ENCODE measurements at regions not wholly inside any gene's neighbourhood (a gene's known extent, or its start where the extent isn't known, plus 50 kb on each side); places are given as distances from the start of the nearest gene placed in this dataset.

DNA sequence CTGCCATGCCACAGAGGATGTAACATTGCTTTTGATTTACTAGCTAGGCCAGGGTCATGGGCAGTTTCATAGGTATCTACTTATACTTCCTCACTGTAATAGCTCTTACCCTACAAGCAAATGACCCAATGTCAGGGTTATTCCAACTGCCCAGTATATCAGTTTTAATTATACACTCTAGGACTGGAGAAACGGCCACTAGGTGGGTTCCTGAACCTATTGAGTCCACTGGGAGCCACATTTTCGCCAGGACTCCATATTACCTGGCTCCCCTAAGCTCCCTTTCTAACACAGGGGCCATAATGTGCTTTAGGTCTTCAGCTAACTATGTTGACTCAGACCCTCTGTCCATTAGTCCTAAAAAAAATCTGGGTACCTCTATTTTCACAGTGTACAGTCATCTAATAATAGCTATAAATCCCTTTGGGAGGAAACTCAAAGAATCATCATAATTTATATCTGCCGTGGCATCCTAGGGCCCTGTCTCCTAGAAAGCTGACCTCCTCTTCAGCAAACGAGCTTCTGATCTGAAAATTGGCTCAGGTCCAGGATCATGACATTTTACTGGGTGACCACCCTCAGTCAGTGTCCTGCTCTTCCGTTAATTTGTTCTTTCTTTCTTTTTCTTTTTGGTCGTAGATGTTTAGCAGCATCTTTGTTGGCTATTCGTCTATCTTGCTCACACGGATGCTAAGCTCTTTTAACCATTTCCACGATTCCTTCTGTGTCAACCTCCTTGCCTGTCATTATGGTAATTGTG lies 244.3 kb downstream of the FAM76B start:
- Mint-ChIP-seq H3K4me3 (no peak overlapping the region), H3K27ac (no peak overlapping the region), H3K9me3 (no peaks in the 10 kb centered on the region), H3K27me3 (no peaks in the 10 kb centered on the region), H3K4me1 (peaks cover 4% of the 10 kb centered on the region), H3K36me3 (no peaks in the 10 kb centered on the region)
- no peak for ATAC-seq

DNA sequence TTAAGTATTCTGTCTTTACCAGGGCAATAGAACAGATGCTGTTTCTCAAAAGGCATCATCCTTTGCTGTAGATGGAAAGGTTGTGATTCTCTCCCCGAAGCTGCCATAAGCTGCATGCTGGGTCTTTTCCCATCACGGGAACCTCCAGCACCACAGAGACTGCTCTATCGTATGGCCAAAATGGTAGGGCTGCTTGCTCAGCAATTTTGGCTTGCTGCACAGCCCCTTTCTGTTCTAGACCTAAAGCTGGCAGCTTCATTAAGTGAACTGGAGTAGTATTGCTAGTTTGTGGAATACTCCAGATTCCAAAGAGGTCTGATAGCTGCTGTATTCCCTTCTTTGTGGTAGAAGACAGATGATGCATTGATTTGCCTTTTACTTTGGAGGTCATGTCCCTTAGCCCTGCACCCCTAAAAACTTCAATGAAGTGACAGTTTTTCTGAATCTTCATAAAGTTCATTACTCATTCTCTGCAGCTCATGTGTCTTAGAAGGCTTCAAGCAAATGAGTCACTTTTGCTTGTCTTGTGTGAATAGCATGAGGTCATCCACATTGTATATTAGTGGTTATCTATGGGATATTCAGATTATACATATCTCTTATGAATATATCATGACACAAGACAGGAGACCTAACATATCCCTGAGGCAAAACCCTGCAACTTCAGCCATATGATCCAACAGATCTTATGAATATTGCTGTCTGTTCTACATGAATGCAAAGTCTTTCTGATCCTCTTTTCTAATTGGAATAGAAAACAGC lies 245.3 kb downstream of the FAM76B start:
- H3K27ac Mint-ChIP-seq, result no peak overlapping the region
- H3K9me3 Mint-ChIP-seq, result no peaks in the 10 kb centered on the region
- H3K4me3 Mint-ChIP-seq, result no peak overlapping the region
- H3K36me3 Mint-ChIP-seq, result no peaks in the 10 kb centered on the region
- H3K27me3 Mint-ChIP-seq, result no peaks in the 10 kb centered on the region
- no peak for ATAC-seq
- H3K4me1 Mint-ChIP-seq, result peaks cover 4% of the 10 kb centered on the region

DNA sequence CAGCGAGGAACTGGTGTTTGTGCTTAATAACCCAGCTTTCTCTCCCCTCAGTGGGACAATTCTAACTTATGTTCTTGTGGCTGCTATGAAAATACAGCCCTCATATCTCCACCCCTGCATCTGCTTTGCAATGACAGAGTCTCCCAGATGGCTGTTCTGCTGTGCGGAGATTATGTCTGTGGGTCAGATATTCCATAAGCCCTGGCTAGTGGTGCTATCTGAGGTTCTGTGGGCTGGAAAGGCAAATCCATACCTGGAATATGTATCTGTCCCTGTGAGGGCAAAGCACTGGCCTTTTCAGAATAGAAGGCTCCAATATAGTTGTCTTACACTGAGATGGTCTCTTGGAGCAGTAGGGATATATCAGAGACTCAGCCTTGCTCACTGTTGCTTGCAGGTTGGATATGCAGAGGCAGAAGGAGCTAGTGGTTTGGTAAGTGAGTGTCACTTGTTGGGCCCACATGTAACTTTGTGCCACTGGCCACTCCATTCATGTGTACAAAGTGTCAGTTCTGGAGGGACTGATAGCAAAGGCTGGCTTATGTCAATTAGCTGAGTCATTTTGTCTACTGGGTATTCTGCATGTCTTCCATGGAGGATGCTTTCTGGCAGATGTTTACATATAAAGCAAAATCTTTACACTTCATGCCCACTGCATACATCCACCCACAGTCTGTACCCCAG lies 246.6 kb downstream of the FAM76B start:
- no peak for ATAC-seq
- Mint-ChIP-seq H3K27me3 (no peaks in the 10 kb centered on the region), H3K27ac (no peak overlapping the region), H3K36me3 (no peaks in the 10 kb centered on the region), H3K4me3 (no peak overlapping the region), H3K4me1 (peaks cover 4% of the 10 kb centered on the region), H3K9me3 (no peaks in the 10 kb centered on the region)

DNA sequence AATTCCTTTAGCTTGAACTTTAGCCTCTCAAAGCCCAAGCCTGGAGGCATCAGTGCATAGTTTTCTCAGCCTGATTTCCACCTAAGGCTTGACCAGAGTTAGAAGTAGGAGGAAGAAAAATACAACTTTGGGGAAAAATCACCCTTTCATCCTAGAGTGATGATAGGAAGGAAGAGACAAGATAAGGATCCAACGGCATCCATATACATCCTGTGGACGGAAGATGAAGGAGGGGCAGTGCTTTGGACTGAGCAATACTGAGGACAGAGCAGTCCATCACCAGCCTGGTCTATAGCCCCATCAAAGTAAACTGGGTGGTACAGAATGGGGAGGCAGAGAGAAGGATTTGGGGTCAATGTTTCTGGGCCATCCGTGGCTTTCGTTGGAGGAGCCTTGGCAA lies 247.9 kb downstream of the FAM76B start:
- no peak overlapping the region for H3K4me3 Mint-ChIP-seq
- peaks cover 4% of the 10 kb centered on the region for H3K4me1 Mint-ChIP-seq
- H3K27me3 Mint-ChIP-seq, result no peaks in the 10 kb centered on the region
- no peaks in the 10 kb centered on the region for H3K9me3 Mint-ChIP-seq
- no peaks in the 10 kb centered on the region for H3K36me3 Mint-ChIP-seq
- no peak overlapping the region for H3K27ac Mint-ChIP-seq
- ATAC-seq, result no peak

DNA sequence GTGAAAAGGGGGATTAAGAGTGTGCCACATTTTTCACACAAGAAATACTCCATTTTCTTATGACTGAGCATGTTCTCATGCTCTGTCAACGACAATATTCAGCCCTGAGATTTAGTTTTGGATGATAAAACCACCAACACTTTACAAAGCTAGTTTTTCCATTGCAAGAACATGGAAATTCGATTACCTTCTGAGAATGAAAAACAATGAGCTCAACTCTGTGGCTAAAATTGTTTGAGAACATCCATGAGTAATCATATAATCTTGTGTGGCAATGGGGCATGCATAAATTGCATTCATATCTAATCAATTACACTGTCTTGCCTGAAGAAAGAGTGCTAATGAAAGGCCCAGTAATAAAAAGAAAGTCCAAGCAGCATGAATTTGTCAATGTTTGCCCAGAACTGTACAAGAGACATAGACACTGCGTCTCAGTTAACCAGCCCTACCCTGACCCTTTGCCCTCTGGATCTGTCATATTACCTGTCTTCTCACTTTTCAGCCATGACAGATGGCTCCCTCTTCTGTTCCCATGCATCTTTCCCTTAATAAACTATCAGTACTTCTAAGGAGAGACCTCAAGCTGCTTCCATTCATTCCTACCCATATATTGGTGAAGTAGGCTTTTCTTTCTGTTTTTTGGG lies 253.4 kb downstream of the FAM76B start:
- Mint-ChIP-seq H3K36me3 (peaks cover 13% of the 10 kb centered on the region), H3K9me3 (peaks cover 12% of the 10 kb centered on the region), H3K4me3 (no peak overlapping the region), H3K27ac (peak overlapping the region; percentile 20), H3K4me1 (no peaks in the 10 kb centered on the region), H3K27me3 (no peaks in the 10 kb centered on the region)
- no peak for ATAC-seq

DNA sequence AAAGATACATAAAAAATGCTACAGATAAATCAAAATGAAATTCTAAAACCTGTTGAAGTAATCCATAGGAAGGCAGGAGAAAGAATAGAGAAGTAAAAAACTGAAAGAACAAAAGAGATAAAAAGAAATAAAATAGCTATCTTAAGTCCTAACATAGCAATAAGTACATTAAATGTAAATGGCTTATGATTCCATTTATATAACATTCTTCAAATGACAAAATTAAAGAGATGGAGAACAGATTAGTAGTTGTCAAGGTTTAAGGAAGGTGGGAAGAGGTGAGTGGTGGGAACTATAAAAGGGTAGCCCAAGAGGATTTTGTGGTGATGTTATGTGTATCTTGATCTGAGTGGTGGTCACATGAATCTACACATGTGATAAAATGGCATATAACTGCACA lies 254.8 kb downstream of the FAM76B start:
- H3K36me3 Mint-ChIP-seq, result peaks cover 13% of the 10 kb centered on the region
- H3K4me1 Mint-ChIP-seq, result no peaks in the 10 kb centered on the region
- no peaks in the 10 kb centered on the region for H3K27me3 Mint-ChIP-seq
- no peak overlapping the region for H3K4me3 Mint-ChIP-seq
- H3K9me3 Mint-ChIP-seq, result peaks cover 12% of the 10 kb centered on the region
- peak overlapping the region; percentile 2 for H3K27ac Mint-ChIP-seq
- no peak for ATAC-seq

DNA sequence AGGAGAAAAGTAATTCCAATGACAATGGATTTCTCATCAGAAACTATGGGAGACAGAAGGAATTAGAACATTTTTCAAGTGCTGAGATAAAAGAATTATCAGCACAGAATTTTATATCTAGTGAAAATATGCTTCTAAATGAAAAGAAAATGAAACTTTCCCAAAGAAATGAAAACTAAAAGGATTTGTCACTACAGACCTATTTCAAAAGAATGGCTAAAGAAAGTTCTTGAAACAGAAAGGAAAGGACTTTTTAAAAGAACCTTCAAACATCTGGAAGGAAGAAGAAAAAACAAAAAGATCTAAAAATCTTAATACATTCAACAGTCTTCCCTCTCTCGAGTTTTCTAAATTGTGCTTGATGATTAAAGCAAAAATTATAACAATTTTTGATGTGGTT lies 255.4 kb downstream of the FAM76B start:
- Mint-ChIP-seq H3K4me3 (no peak overlapping the region), H3K36me3 (peaks cover 13% of the 10 kb centered on the region), H3K9me3 (peaks cover 12% of the 10 kb centered on the region), H3K27me3 (no peaks in the 10 kb centered on the region), H3K27ac (no peak overlapping the region), H3K4me1 (no peaks in the 10 kb centered on the region)
- ATAC-seq, result no peak

DNA sequence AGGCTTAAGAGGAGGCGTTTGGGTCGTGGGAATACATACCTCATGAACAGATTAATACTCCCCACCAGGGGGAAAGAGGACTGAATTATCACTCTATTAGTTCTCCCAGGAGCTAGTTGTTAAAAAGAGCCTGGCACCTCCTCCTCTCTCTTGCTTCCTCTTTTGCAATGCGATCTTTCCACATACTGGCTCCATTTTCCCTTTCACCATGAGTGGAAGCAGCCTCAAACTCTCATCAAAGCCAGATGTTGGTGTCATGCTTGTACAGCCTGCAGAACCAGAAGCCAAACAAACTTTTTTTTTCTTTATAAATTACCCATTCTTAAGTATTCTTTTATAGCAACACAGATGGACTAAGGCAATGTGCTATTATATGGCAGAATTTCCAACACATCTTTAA lies 258.5 kb downstream of the FAM76B start:
- no peaks in the 10 kb centered on the region for H3K4me1 Mint-ChIP-seq
- no peak overlapping the region for H3K27ac Mint-ChIP-seq
- H3K9me3 Mint-ChIP-seq, result peaks cover 12% of the 10 kb centered on the region
- ATAC-seq, result no peak
- H3K4me3 Mint-ChIP-seq, result no peak overlapping the region
- no peaks in the 10 kb centered on the region for H3K27me3 Mint-ChIP-seq
- H3K36me3 Mint-ChIP-seq, result peaks cover 13% of the 10 kb centered on the region

DNA sequence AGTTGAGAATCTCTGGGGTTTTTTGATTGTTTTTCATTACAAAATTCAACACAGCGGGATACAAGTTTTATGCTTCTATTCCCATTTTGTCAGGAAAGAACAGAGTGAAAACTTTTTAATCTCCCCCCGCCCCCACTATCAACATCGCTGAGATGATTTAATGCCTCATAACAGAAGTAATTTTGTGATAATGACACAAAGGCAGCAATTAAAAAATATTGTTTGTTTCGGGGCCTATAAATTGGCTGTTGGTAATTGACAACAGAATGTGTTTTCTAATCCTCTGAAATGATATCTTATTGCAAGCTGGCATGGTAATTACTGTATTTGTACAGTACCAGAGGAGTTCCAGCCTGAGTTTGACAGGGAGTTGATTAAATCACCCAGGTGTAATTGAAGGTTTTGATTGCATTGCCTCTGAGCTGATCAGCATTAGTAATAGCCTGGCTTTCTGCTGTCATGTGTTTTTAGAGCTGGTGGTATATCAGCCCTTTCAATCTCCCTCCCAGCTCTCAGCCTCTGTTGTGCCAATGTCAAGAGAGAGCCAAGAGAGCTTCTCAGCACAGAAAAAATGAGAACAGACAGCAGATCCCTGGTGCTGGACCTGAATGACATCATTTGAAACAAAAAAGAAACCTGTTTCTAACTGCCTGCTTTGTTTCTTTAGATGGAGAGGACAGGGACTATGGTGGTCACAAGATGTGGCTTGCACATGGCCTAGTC lies 265.1 kb downstream of the FAM76B start:
- no peaks in the 10 kb centered on the region for H3K9me3 Mint-ChIP-seq
- no peaks in the 10 kb centered on the region for H3K4me1 Mint-ChIP-seq
- H3K27ac Mint-ChIP-seq, result no peak overlapping the region
- H3K27me3 Mint-ChIP-seq, result no peaks in the 10 kb centered on the region
- no peaks in the 10 kb centered on the region for H3K36me3 Mint-ChIP-seq
- no peak for ATAC-seq
- H3K4me3 Mint-ChIP-seq, result no peak overlapping the region

DNA sequence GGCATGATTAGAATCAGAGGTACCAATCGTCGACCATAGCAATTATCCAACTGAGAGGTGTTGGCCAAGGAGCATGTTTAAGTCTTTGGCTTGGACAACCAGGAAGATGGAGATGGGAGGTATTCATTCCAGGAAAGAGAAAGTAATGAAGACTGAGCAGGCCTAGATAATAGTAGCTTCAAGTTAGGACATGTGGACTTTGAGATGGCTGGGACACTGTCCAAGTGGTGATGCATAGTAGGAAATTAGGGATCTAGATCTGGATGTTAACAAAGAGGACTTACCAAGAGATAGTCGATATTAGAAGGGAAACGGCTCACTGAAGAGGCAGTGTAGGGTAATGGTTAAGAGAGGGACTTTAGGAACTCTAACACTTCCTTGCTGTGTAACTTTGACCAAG lies 266.7 kb downstream of the FAM76B start:
- no peaks in the 10 kb centered on the region for H3K27me3 Mint-ChIP-seq
- H3K4me3 Mint-ChIP-seq, result no peak overlapping the region

DNA sequence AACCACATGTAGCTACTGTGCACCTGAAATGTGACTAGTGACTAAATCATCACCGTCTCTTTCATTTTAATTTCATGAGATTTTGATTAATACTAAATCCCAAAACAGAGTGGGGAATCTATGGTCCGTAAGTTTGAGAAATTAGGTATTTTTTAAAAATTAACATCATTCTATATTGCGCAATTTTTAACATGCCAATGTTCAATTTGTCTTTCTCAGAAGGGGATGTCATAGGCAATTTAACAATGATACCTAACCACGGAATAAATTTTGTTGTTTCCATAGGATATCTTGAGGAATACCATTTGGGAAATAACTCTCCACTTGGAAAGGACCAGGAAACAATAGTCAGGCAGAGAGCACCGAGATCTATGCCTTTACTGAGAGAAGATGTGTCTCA lies 267.7 kb downstream of the FAM76B start:
- ATAC-seq, result no peak
- Mint-ChIP-seq H3K27me3 (no peaks in the 10 kb centered on the region), H3K9me3 (no peaks in the 10 kb centered on the region), H3K4me1 (no peaks in the 10 kb centered on the region), H3K36me3 (no peaks in the 10 kb centered on the region), H3K27ac (no peak overlapping the region), H3K4me3 (no peak overlapping the region)

More for the DNA sequence above, 266.7 kb downstream of the FAM76B start:
- no peak for ATAC-seq
- H3K27ac Mint-ChIP-seq, result no peak overlapping the region
- no peaks in the 10 kb centered on the region for H3K9me3 Mint-ChIP-seq
- H3K4me1 Mint-ChIP-seq, result no peaks in the 10 kb centered on the region
- no peaks in the 10 kb centered on the region for H3K36me3 Mint-ChIP-seq

DNA sequence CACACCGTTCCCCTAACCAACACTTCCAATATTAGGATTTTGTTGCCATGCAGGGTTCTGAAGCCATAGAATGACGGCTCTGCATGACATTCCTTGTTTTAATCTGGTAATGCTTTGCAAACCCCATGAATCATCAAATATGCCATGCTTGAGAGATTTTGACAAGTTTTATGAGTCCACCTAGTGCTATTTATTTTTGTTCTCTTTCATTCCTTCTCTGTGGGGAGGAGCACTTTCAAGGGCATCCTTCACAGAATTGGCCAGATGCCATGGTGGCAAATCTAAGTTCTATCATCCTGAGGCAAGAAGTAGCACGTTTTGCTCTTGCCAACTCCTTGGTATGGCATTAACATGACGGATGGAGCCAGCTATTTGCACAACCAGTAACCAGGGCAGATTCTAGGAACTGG lies 268.4 kb downstream of the FAM76B start:
- no peak overlapping the region for H3K4me3 Mint-ChIP-seq
- no peak for ATAC-seq
- H3K4me1 Mint-ChIP-seq, result no peaks in the 10 kb centered on the region
- no peaks in the 10 kb centered on the region for H3K27me3 Mint-ChIP-seq
- no peaks in the 10 kb centered on the region for H3K36me3 Mint-ChIP-seq
- no peaks in the 10 kb centered on the region for H3K9me3 Mint-ChIP-seq
- H3K27ac Mint-ChIP-seq, result no peak overlapping the region

DNA sequence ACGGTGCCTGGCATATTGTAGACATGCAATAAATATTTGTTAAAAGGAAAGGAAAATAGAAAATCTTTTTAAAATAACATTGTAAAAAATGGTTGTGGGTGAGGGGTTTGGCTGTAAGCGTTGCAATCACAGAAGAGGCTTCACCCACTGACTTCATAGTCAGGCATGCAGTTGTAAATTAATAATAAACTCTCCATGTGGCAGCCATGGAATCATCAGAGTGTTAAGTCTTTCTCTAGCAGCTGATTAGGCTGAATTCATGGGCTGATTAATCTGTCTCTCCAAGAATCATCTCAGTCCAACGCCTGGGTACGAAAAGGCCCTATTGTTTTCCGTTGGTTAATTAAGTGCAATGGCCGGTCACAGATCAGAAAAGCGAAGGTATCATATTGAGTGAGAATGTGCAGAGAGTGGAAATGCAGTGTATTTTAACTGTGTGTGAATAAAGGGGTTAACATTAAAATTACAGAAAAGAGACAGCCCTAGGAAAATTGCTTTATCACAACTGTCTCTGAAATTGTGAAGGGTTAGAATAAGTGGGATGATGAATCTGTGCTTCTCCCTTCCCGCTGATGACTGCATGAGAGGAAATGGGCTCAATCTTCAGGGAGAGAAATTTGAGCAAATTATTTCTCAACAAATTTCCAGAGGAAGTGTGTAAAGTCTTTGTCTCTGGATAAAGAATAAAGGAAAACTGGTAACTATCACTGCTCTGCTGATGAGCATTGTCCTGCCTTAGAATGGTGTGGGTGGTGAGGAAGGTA lies 269.0 kb downstream of the FAM76B start:
- peaks cover 5% of the 10 kb centered on the region for H3K4me1 Mint-ChIP-seq
- no peaks in the 10 kb centered on the region for H3K9me3 Mint-ChIP-seq
- H3K4me3 Mint-ChIP-seq, result no peak overlapping the region
- no peak overlapping the region for H3K27ac Mint-ChIP-seq
- no peaks in the 10 kb centered on the region for H3K27me3 Mint-ChIP-seq
- no peaks in the 10 kb centered on the region for H3K36me3 Mint-ChIP-seq
- ATAC-seq, result no peak

DNA sequence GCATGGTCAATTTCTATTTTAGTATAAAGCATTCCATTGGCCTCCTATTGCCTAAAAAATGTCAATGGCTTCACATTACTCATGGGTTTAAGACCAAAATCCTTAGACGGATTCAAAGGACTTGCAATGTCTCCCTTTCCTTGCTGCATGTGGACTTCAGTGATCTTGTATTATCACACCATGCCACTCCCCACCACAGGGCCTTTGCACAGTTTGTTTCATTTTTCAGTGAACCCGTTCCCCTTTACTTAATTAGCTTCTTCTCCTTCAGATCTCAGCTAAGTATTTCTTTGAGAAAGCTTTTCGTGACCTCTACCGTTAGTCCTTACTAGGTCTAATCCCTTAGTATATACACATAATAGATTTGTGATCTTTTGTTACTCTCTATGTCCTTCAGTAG lies 269.7 kb downstream of the FAM76B start:
- no peak overlapping the region for H3K27ac Mint-ChIP-seq
- ATAC-seq, result no peak
- H3K9me3 Mint-ChIP-seq, result no peaks in the 10 kb centered on the region
- H3K27me3 Mint-ChIP-seq, result no peaks in the 10 kb centered on the region
- no peaks in the 10 kb centered on the region for H3K36me3 Mint-ChIP-seq
- peaks cover 6% of the 10 kb centered on the region for H3K4me1 Mint-ChIP-seq
- H3K4me3 Mint-ChIP-seq, result no peak overlapping the region

All from stimulated activated memory B cell treated with anti-CD40 and anti-IgM and Interleukin-4, amounts not matched to agents 10 μg/mL and 1 μg/mL and 100 μg/mL, for 72 hours (primary cell).